ENCODE measurements at regions not wholly inside any gene's neighbourhood (a gene's known extent, or its start where the extent isn't known, plus 50 kb on each side); places are given as distances from the start of the nearest gene placed in this dataset.

DNA sequence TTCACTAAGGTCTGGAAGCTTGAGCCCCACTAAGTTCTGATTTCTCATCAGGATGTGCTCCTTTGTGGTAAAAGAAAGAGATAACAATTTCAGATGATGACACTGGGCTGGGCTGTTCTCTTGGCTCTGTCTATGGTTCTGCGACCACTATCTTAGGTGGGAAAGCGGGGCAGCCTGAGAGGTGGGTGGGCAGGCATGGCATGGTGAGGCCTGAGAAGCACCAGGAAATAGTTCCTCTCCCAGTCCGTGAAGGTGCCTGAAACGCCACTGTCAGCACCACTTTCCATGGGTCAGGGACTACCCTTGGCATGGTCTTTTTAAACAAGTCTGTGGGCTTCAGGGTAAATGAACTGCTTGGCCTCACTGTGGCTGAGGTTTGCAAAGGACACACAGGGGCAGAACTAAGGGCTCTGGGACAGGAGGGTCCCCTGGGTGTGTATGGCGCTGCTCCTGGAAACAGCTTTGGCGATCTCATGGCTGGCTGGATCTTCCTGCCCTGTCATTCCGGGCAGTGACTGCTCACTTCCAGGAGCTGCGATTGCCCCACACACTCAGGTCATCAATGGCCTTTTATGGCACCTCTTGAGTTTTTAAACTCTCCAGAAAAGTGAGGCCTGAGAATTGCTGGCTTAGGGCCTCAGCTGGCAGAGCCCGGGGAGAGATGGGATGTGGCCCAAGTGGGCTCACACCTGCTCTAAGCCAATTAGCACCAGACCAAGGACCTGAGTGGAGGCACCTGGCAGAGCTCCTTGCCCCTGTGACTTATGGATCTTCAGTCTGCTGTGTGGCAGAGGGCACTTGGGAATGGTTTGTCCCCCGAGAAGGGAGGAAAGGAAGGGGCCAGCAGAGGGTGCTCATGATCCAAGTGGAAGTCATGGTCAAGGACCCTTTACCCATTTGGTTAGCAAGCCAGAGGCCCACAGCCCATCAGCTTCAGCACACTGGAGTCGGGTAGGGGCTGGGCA is 55.6 kb upstream of the LYVE1 start:
- DNase-seq (ENCODE audit: low spot score in 2 of 2) (no peak), ATAC-seq (peak in 1 of 2 donors; percentile 18)
- Mint-ChIP-seq H3K9me3 (no peaks in the 10 kb centered on the region), H3K27ac (peak overlapping the region; percentile 85 to 96), H3K36me3 (peaks cover 0 to 8% of the 10 kb centered on the region in 2 donors)

GRCh38 chr11:10622957-10623791 is 54.7 kb upstream of the LYVE1 start:
- peaks cover 0 to 8% of the 10 kb centered on the region in 2 donors for H3K36me3 Mint-ChIP-seq
- H3K9me3 Mint-ChIP-seq: no peaks in the 10 kb centered on the region
- peak overlapping the region; percentile 85 to 96 for H3K27ac Mint-ChIP-seq
- DNase-seq (ENCODE audit: low spot score in 2 of 2) (no peak), ATAC-seq (peak in 1 of 2 donors; percentile 31)

- DNase-seq (ENCODE audit: low spot score in 2 of 2) (no peak), ATAC-seq (no peak)
- H3K27ac Mint-ChIP-seq: peak overlapping the region in 1 of 2 donors; percentile 90
- no peaks in the 10 kb centered on the region for H3K9me3 Mint-ChIP-seq
- H3K36me3 Mint-ChIP-seq: peaks cover 0 to 8% of the 10 kb centered on the region in 2 donors
Measured at GRCh38 chr11:10622108-10622507, 53.6 kb upstream of the LYVE1 start.

DNA sequence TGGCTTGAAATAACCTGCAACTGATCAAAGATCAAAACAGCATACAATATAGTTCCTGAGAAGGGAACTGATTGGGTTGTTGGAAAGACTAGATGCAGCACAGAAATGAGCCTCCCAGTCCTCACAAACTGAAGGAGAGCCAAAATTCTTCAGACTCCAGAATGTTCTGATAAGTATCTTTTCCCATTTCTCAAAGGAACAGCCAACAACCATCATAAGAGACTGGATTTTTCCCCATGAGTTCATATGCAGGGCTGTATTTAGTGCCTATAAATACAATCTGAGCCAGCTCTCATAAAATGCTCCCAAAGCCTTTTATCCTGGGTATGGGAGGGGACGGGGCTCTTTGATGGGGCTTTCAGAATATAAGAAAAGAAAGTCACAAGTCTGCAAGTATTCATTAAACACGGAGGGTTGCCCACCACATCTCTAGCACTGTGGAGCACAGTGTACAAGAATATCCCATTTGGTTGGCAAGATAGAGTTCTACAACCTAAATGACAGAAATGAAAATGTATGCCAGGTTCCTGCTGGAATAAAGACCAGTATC is 50.7 kb upstream of the LYVE1 start:
- Mint-ChIP-seq H3K9me3 (no peaks in the 10 kb centered on the region), H3K36me3 (peaks cover 0 to 8% of the 10 kb centered on the region in 2 donors), H3K27ac (no peak overlapping the region)
- ATAC-seq (no peak), DNase-seq (ENCODE audit: low spot score in 2 of 2) (no peak)

- Mint-ChIP-seq H3K9me3 (no peaks in the 10 kb centered on the region), H3K36me3 (peaks cover 4 to 5% of the 10 kb centered on the region in 2 donors), H3K27ac (peak overlapping the region in 1 of 2 donors; percentile 0)
- DNase-seq (ENCODE audit: low spot score in 2 of 2) (no peak), ATAC-seq (no peak)
Measured at GRCh38 chr11:10618490-10618889, 50.0 kb upstream of the LYVE1 start.

Data from activated naive CD4-positive, alpha-beta T cell treated with anti-CD3 and anti-CD28 coated beads, Interleukin-2, amount 50 U/mL, for 72 hours (primary cell).